GM12878 (cell line): ENCODE measurements at regions not wholly inside any gene's neighbourhood (a gene's known extent, or its start where the extent isn't known, plus 50 kb on each side); places are given as distances from the start of the nearest gene placed in this dataset.

Experiments
- ATAC-seq: fragments of 200-7000 bp; cut with Tn5 transposase; 3 replicates; pipeline ENCODE4 v1.9.1; 2020; ENCODE audit warnings: mild to moderate bottlenecking, moderate library complexity
- BruUV-seq: library from RNA; stranded (reverse); fragments of 400-500 nt; replicated peaks from 2 replicates; lab custom pipeline; 2021; lab: Mats Ljungman, UMichigan
- CTCF ChIA-PET: fragments of 300-600 bp; sonication (Branson Sonifier 250); formaldehyde crosslinking; extraction: SDS; loops from one replicate; lab custom pipeline; 2021; ENCODE audit warnings: inconsistent platforms; lab: Yijun Ruan, JAX
- POLR2A ChIA-PET: fragments of 350-600 bp; formaldehyde crosslinking; extraction: SDS; loops from one replicate; lab custom pipeline; 2021; ENCODE audit warnings: inconsistent platforms; lab: Charles Lee
- RAD21 ChIA-PET: fragments of 300-600 bp; sonication (Branson Sonifier 250); formaldehyde crosslinking; loops from one replicate; lab custom pipeline; 2023; ENCODE audit warnings: antibody characterized with exemption; ENCODE audit not compliant: unreplicated experiment; lab: Charles Lee
- SMC1A ChIA-PET: fragments of 300-600 bp; sonication (Branson Sonifier 250); formaldehyde crosslinking; loops from one replicate; lab custom pipeline; 2023; ENCODE audit not compliant: unreplicated experiment, uncharacterized antibody; lab: Charles Lee
- DNase-seq: peaks from one replicate; pipeline ENCODE4 v3.0.0-alpha.2; 2011; ENCODE audit warnings: low read depth, low spot score
- FAIRE-seq: peaks from 3 replicates; lab custom pipeline; 2011; peaks lifted over from hg19 to GRCh38; lab: Jason Lieb, UNC
- H2AFZ ChIP-seq: 2 replicates; pipeline ENCODE4 v1.6.0; 2011; ENCODE audit warnings: low read depth, low read length, control low read depth; ENCODE audit not compliant: control insufficient read depth
- H3K27ac ChIP-seq: 2 replicates; pipeline ENCODE4 v1.5.1; 2011; ENCODE audit warnings: control low read depth; ENCODE audit not compliant: control insufficient read depth, insufficient read depth
- H3K27me3 ChIP-seq, 2 experiments: replicated peaks in 1 of 2; 2 replicates each; pipeline versions ENCODE4 v1.6.0 to v1.6.1; 2011; ENCODE audit warnings: low read length in 1 of 2; ENCODE audit not compliant: control insufficient read depth in 2 of 2, insufficient read depth in 2 of 2
- H3K36me3 ChIP-seq, 2 experiments: 2 replicates each; pipeline ENCODE4 v1.5.1; 2011; ENCODE audit warnings: low read length in 1 of 2; ENCODE audit not compliant: control insufficient read depth in 2 of 2, insufficient read depth in 2 of 2
- H3K4me1 ChIP-seq: 2 replicates; pipeline ENCODE4 v1.6.1; 2011; ENCODE audit warnings: mild to moderate bottlenecking, low read length, moderate library complexity, mixed read lengths; ENCODE audit not compliant: control insufficient read depth, insufficient read depth
- H3K4me2 ChIP-seq: 2 replicates; pipeline ENCODE4 v1.6.0; 2011; ENCODE audit warnings: control low read depth; ENCODE audit not compliant: control insufficient read depth, insufficient read depth
- H3K4me3 ChIP-seq: fragments of 200-600 bp; sonication (generic); 2 replicates; pipeline ENCODE4 v1.5.1; 2016
- H3K79me2 ChIP-seq: 2 replicates; pipeline ENCODE4 v1.6.0; 2011; ENCODE audit warnings: low read length; ENCODE audit not compliant: control insufficient read depth, insufficient read depth
- H3K9ac ChIP-seq: 2 replicates; pipeline ENCODE4 v1.8.0; 2011; ENCODE audit warnings: low read length, control low read depth, mixed read lengths; ENCODE audit not compliant: control insufficient read depth, insufficient read depth
- H3K9me3 ChIP-seq: replicated peaks from 3 replicates; pipeline ENCODE4 v1.5.1; 2011; ENCODE audit warnings: mild to moderate bottlenecking, low read length; ENCODE audit not compliant: control insufficient read depth, insufficient read depth
- H4K20me1 ChIP-seq: 2 replicates; pipeline ENCODE4 v1.6.0; 2011; ENCODE audit not compliant: control insufficient read depth, insufficient read depth
- CBX3 ChIP-seq: fragments of 200-600 bp; sonication (generic); IDR thresholded peaks from 2 replicates; pipeline ENCODE4 v1.6.1; 2016; ENCODE audit warnings: low read depth, borderline replicate concordance
- CBX5 ChIP-seq: sonication (generic); IDR thresholded peaks from 2 replicates; pipeline ENCODE4 v1.6.1; 2016; ENCODE audit warnings: low read depth, moderate library complexity, mild to moderate bottlenecking, inconsistent platforms
- IKZF2 ChIP-seq, 2 experiments: fragments of 450-650 bp; IDR thresholded peaks; 2 replicates each; pipeline ENCODE4 v1.6.1; 2017; ENCODE audit warnings: mild to moderate bottlenecking in 2 of 2, moderate library complexity in 2 of 2
- MEF2A ChIP-seq: IDR thresholded peaks from 2 replicates; pipeline ENCODE4 v1.6.1; 2011; ENCODE audit warnings: low read depth, mild to moderate bottlenecking, low read length, moderate library complexity; ENCODE audit not compliant: insufficient read depth
- NFIC ChIP-seq: IDR thresholded peaks from 2 replicates; pipeline ENCODE4 v1.6.1; 2012; ENCODE audit warnings: low read depth, mild to moderate bottlenecking, inconsistent platforms, low read length, moderate library complexity
- NR2C1 ChIP-seq: fragments of 450-650 bp; IDR thresholded peaks from 2 replicates; pipeline ENCODE4 v1.6.1; 2017; ENCODE audit warnings: antibody characterized with exemption, mild to moderate bottlenecking, moderate library complexity
- POU2F2 ChIP-seq: IDR thresholded peaks from 3 replicates; pipeline ENCODE4 v1.6.1; 2011; ENCODE audit warnings: low read depth, mild to moderate bottlenecking, low read length, borderline replicate concordance
- RUNX3 ChIP-seq: IDR thresholded peaks from 2 replicates; pipeline ENCODE4 v1.6.1; 2012; ENCODE audit warnings: low read length, inconsistent platforms
- TCF3 ChIP-seq: IDR thresholded peaks from 2 replicates; pipeline ENCODE4 v1.6.1; 2012; ENCODE audit warnings: low read depth, mild to moderate bottlenecking, low read length, borderline replicate concordance; ENCODE audit not compliant: insufficient read depth
- USF1 ChIP-seq: IDR thresholded peaks from 2 replicates; pipeline ENCODE4 v1.6.1; 2011; ENCODE audit warnings: borderline replicate concordance, low read depth, mild to moderate bottlenecking, moderate library complexity, mixed read lengths, low read length; ENCODE audit not compliant: insufficient read depth; ENCODE audit errors: extremely low read length
- WRNIP1 ChIP-seq: IDR thresholded peaks from 2 replicates; pipeline ENCODE4 v1.6.1; 2011; ENCODE audit warnings: low read depth, low read length, improper control_type of control experiment, borderline replicate concordance
- ZBED1 ChIP-seq: IDR thresholded peaks from 2 replicates; pipeline ENCODE4 v1.6.1; 2016; ENCODE audit warnings: borderline replicate concordance
- ZNF207 ChIP-seq: fragments of 450-650 bp; IDR thresholded peaks from 2 replicates; pipeline ENCODE4 v1.6.1; 2014; ENCODE audit warnings: antibody characterized with exemption, mild to moderate bottlenecking, borderline replicate concordance
- WGBS: methylation state at CpG from one replicate; pipeline ENCODE4 v1.1.6; 2016; ENCODE audit warnings: low lambda C conversion rate; ENCODE audit not compliant: insufficient replicate concordance, insufficient coverage; ENCODE audit errors: missing lambda C conversion rate; 5-methylcytosine and 5-hydroxymethylcytosine counted together
- in situ Hi-C: fragments of 300-500 bp; cut with MboI; formaldehyde crosslinking; loops from 9 replicates; pipeline ENCODE4 v1.14.3; 2018; ENCODE audit warnings: mixed read lengths
- intact Hi-C: fragments of 100-400 bp; cut with micrococcal nuclease; formaldehyde crosslinking; loops from one replicate; pipeline ENCODE4 v1.14.2; 2022; ENCODE audit not compliant: unreplicated experiment
- TF ChIP-seq, protein P1 (sequence below): fragments of 450-650 bp; IDR thresholded peaks from 2 replicates; pipeline ENCODE4 v1.6.1; 2018; ENCODE audit warnings: borderline replicate concordance, mild to moderate bottlenecking; ENCODE audit not compliant: partially characterized antibody

DNA sequence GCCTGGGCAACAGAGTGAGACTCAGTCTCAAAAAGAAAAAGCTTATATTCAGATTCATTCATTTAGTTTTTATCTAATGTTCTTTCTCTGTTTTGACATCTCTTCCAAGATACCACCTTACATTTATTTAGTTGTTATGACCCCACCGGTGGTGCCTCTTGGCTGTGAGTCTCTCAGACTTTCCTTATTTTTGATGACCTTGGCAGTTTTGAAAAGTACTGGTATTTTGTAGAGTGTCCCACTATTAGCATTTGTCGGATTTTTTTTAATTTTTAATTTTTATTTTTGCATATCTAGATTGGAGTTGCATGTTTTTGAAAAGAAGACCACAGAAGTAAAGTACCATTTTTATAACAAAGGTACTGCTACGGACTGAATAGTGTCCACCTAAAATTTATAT, 351.7 kb upstream of the KYNU start (continued):
- TF ChIP-seq, protein P1, sequence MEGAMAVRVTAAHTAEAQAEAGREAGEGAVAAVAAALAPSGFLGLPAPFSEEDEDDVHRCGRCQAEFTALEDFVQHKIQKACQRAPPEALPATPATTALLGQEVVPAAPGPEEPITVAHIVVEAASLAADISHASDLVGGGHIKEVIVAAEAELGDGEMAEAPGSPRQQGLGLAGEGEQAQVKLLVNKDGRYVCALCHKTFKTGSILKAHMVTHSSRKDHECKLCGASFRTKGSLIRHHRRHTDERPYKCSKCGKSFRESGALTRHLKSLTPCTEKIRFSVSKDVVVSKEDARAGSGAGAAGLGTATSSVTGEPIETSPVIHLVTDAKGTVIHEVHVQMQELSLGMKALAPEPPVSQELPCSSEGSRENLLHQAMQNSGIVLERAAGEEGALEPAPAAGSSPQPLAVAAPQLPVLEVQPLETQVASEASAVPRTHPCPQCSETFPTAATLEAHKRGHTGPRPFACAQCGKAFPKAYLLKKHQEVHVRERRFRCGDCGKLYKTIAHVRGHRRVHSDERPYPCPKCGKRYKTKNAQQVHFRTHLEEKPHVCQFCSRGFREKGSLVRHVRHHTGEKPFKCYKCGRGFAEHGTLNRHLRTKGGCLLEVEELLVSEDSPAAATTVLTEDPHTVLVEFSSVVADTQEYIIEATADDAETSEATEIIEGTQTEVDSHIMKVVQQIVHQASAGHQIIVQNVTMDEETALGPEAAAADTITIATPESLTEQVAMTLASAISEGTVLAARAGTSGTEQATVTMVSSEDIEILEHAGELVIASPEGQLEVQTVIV = no peak
- TF ChIP-seq RUNX3 (no peak), ZNF207 (no peak), ZBED1 (no peak), CBX3 (no peak), IKZF2 (IDR thresholded peaks at IDR 0.05) (no peak), CBX5 (no peak), WRNIP1 (no peak)

DNA sequence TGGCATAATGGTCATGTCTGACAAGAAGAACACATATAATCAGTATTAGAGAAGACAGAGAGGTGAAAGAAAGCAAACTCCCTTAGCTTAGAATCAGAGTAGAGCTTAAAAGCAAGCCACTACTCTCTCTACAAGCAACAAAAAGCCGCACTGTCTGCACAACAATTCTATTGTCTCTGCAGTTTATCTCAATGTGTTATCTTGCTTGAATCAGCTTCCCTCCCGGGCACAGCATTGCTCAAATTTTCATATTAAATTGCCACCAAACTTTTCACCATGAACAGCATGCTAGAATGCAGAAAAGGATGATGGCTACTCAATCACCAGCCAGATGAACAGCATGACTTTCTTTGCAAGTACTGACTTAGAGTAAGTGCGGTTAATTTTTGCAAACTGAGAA, 356.0 kb upstream of the KYNU start:
- in situ Hi-C loops (no loop called here), intact Hi-C loops (no loop called here)
- ChIA-PET POLR2A (no interaction called here), SMC1A (no interaction called here), RAD21 (no interaction called here), CTCF (no interaction called here)
- WGBS = 6% methylated on average over 3 of the region's 3 CpGs
- no peak overlapping the region for H3K4me3 ChIP-seq
- H3K9me3 ChIP-seq = no peaks in the 10 kb centered on the region
- H3K4me1 ChIP-seq = no peaks in the 10 kb centered on the region
- H2AFZ ChIP-seq = no peak overlapping the region
- FAIRE-seq (no peak), ATAC-seq (no peak), DNase-seq (no peak)
- no peak overlapping the region for H3K4me2 ChIP-seq
- H3K27me3 ChIP-seq = peaks cover 0 to 4% of the 10 kb centered on the region in 2 experiments; a peak in 1 of 4 replicates
- H3K79me2 ChIP-seq = no peaks in the 10 kb centered on the region
- H3K27ac ChIP-seq = no peak overlapping the region
- no peak overlapping the region for H3K9ac ChIP-seq
- no peaks in the 10 kb centered on the region for H3K36me3 ChIP-seq
- no TSS peak for BruUV-seq
- TF ChIP-seq USF1 = no peak
- no peak for TF ChIP-seq MEF2A
- TF ChIP-seq POU2F2 = no peak
- TF ChIP-seq NFIC = no peak
- no peak for TF ChIP-seq TCF3
- no peak for TF ChIP-seq NR2C1
- no peaks in the 10 kb centered on the region for H4K20me1 ChIP-seq
